COR-L47 (cell line): ENCODE measurements at regions not wholly inside any gene's neighbourhood (a gene's known extent, or its start where the extent isn't known, plus 50 kb on each side); places are given as distances from the start of the nearest gene placed in this dataset.

ENCODE experiments used
- DNase-seq: peaks from one replicate; lab custom pipeline; 2025; lab: John Stamatoyannopoulos, UW

GRCh38 chr3:24843955-24844354, 349.3 kb upstream of the THRB start:
- no peak for DNase-seq

GRCh38 chr3:24845524-24846155, 351.0 kb upstream of the THRB start:
- DNase-seq: no peak

- no peak for DNase-seq
Observed at GRCh38 chr3:24846286-24846860, 351.7 kb upstream of the THRB start.

- no peak for DNase-seq
Observed at GRCh38 chr3:24850245-24850644, 355.6 kb upstream of the THRB start.

GRCh38 chr3:24853685-24854490, 359.2 kb upstream of the THRB start:
- DNase-seq: peak; percentile 13

GRCh38 chr3:24854748-24855147, 360.1 kb upstream of the THRB start:
- DNase-seq: no peak

- DNase-seq: no peak
Observed at GRCh38 chr3:24857945-24858344, 363.3 kb upstream of the THRB start.

GRCh38 chr3:24863215-24863614, 368.6 kb upstream of the THRB start:
- DNase-seq: no peak

GRCh38 chr3:24867783-24868182, 373.1 kb upstream of the THRB start:
- no peak for DNase-seq

- DNase-seq: no peak
Observed at GRCh38 chr3:24881239-24881638, 386.6 kb upstream of the THRB start.

- DNase-seq: no peak
Observed at GRCh38 chr3:24886501-24886900, 391.9 kb upstream of the THRB start.

DNA sequence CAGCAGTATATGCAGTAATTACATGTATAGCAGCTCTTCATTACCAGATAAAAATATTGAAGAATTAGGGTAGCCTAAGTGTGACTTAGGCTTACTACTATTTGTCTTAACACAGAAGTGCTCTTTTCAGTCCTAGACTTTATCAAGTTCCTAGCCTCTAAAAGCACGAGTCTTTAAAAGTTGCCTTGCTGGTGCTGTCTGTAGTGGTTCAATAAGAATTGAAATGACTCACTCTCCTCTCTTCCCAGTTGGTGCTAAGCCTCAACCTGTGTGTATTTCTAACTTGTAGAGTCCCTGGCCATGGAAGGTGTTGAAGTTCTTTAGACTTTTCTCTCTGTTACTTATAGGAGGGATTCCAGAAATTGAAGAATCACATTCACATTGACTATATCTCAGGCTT, 395.4 kb upstream of the THRB start:
- DNase-seq: no peak

DNA sequence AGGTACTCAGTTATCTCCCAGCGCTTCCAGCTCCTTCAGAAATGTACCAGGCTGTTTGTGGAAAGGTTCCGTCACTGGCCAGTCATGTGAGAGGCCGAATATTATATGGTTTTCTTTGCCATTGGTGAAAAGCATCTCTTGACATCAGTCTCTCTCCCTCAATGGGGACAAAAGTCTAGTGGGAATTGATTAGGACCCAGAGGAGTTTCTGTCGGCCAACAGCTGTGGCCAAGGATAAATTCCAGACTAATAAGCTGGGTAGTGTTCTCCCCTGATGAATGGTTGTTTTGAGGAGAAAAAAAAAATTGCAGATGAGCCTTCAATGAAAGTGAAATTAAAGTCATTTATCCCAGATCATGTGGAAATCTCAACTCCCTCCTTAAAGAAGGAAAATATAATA, 404.7 kb upstream of the THRB start:
- no peak for DNase-seq

DNA sequence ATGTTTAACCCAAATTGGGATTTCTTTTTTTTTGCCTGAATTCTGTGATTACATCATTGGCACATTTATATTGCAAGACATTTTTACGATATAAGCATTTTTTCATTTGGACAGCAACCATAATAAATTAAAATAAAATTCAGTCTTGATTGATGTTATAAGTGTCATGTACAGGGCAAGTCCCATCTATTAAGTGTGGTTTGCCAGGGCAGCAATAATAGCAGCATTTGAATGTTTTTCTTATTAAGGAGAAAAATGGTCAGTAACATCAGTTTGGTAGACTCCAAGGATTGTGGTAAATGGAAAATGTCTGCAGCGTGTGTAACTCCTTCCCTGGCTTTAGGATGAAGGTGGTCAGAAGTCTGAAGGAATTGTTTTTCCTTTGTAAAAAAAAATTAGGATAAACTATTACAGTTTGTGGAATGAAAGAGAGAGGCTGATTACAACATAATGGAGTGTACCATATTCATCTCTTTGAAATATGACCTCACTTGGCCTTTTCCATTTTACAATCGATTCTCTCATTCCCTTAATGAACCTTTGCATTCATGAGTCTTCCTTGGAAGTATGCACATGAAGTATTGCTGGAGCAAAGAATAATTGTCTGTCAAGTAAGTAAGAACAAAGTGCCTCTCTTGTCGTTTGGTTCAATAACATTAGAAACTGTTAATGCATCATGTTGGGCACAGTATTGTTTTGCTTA, 405.4 kb upstream of the THRB start:
- no peak for DNase-seq

DNA sequence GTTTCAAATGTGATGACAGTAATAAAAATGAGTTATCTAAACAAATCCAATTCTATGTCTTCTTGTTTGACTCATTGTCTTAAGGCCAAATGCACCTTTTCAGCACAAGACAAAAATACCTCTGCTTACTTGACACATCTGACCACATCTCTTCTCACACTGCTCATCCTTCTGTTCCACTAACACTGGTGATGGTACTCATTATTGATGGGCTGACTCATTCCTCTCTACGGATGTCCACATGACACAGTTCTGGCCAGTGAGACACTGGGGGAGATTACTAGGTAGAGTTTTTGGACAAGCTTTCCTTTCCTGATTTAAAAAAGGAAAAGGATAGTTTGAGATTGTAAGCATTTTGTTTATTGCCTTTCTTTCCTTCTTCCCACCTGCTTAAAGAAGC, 410.6 kb upstream of the THRB start:
- DNase-seq: no peak

DNA sequence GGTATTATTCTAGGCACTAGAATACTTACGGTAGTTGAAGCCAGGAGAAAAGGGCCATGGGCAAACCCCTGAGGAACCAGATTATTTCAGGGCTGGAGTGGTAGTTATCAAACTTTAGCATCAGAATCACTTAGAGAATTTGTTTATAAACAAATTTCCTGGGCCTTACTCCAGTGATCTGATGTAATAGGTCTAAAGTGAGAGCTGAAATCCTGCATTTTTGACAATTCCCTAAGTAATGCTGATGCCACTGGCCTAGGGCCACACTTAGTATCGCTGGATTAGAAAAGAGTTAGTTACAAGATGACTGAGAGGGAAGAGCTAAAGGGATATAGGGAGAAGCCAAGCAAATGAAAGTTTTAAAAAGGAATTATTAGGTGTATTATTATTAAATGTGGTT, 412.5 kb upstream of the THRB start:
- no peak for DNase-seq

DNA sequence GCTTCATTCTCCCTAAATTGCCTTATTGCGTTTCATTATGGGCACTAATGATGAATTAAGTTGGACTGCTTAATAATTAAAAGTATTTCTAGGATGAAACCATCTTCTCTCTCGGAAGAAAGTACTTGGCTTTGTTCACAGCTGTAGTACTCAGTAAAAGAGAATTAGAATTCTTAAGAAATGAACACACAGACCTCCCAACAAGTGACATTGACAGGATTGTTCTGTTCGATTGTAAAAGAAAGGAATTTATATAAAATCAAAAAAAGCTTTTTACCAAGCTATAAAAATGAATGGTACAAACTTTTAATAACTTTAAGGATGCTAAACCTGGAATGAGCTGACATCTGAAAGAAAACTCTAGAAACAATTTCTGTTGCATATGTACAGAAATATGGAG, 416.4 kb upstream of the THRB start:
- no peak for DNase-seq

DNA sequence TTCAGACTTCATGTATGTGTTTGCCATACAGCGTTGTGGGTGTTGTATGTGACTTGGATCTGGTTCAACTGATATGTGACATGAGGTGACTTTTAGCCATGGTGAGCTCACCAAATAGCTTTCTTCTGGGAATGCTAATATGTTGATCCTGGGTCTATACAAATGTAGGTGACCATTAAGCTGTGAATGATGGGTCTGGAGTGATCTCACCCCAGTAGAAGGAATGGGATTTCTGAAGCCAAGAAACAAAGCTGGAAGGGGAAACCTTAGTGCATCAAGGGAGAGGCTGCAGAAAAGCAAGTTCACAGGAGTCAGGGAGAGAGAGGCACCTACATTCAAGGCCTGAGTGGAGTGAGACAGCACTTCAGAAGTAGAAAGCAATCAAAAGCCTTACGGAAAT, 421.0 kb upstream of the THRB start:
- DNase-seq: no peak

- DNase-seq: no peak
Observed at GRCh38 chr3:24917908-24918307, 423.3 kb upstream of the THRB start.

- no peak for DNase-seq
Observed at GRCh38 chr3:24923570-24923969, 428.9 kb upstream of the THRB start.

DNA sequence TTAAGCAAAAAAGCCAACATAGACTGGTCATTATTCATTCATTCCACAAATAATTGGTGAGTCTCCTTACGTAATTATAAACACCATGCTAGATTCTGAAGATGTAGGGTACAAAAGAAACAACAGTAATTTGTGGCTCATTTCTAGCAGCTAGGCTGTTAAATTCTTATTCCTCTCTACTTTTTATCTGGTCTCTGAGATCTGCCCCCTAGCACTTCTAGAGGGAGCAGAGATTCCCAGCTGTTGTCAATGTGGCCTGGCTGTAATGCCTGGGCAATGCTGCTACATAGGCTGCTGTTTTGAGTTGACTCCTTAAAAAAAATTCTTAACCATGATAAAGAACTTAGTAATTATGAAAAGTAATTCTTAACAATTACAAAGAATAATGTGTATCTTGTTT, 434.9 kb upstream of the THRB start:
- no peak for DNase-seq

- no peak for DNase-seq
Observed at GRCh38 chr3:24933401-24933800, 438.8 kb upstream of the THRB start.

DNA sequence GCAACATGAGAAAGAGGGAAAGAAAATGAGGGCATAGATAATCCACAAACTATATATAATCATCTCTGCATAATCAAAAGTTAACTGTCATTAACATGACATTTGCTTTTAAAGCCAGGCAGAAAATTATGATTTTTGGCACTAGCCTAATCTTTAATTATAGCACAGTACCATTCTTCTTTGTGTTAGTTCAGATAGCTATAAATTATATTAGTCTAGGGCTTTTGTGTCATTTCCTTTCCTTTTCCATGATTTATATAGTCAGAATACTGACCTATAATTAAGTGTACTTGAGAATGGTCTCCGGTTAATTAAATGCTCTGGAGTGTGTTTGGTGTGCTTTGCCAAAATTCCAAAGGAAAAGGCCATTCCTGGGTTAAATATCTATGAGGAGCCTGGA, 441.9 kb upstream of the THRB start:
- peak; percentile 37 for DNase-seq
